DND-41 (cell line): ENCODE measurements at regions not wholly inside any gene's neighbourhood (a gene's known extent, or its start where the extent isn't known, plus 50 kb on each side); places are given as distances from the start of the nearest gene placed in this dataset.

Experiments used
- CTCF ChIP-seq: IDR thresholded peaks from 2 replicates; pipeline ENCODE4 v1.5.1; 2012; ENCODE audit warnings: borderline replicate concordance, low read length, moderate library complexity, mild to moderate bottlenecking; ENCODE audit not compliant: poor library complexity, severe bottlenecking; ENCODE audit errors: extremely low read depth
- EZH2 ChIP-seq: IDR thresholded peaks from 3 replicates; pipeline ENCODE4 v1.6.1; 2012; ENCODE audit warnings: borderline replicate concordance, low read depth, mild to moderate bottlenecking, moderate library complexity, low read length, inconsistent platforms; ENCODE audit not compliant: severe bottlenecking

GRCh38 chrX:87846956-87847355 lies 329.4 kb downstream of the KLHL4 start:
- TF ChIP-seq CTCF (no peak), EZH2 (no peak)
